ENCODE measurements at regions not wholly inside any gene's neighbourhood (a gene's known extent, or its start where the extent isn't known, plus 50 kb on each side); places are given as distances from the start of the nearest gene placed in this dataset.

DNA sequence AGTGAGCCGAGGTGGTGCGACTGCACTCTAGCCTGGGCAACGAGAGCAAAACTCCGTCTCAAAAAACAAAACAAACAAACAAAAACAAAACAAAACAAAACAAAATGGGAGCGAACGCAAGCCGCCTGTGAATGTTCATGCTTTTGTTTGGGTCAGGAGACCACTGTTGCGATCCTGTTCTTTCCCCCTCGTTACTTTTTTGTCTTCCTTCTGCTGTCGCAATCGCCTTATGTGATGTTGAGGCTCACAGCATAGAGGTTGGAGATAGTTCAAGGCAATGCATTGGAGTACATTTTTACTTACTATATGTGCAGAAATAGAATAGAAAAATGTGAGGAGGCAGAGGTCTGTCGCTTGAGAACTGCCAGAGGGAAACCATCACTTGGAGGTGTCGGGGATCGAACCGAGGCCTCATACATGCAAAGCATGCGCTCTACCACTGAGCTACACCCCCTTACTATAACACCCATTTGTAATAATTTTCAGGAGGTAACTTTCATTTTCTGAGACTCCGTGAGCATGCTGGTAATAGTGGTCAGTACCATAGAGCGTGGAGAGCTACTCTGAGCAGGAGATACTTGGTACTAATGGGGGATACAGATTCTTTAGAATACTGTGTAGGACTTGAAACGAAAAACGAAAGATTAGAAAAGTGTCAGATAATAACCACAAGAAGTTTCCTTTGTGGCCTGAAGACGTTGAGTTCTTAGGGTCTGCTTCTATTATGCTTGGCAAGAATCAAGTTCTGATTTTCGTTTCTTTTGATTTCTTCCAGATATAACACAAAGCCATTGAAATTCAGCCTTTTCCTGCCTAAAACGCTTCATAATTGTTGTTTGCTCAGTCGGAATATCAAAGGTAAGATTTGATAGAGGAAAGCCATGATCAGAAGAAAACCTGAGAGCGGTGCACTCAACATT is 121.1 kb downstream of the TRIM27 start:
- Histone ChIP-seq H3K4me3 (ENCODE audit: low read length) (no peak overlapping the region), H3K36me3 (ENCODE audit: insufficient read depth, low read length) (no peaks in the 10 kb centered on the region), H3K27me3 (ENCODE audit: insufficient read depth, low read depth, low read length) (peaks cover 83% of the 10 kb centered on the region), H3K9me3 (ENCODE audit: low read length) (no peaks in the 10 kb centered on the region), H3K79me2 (replicated peaks; ENCODE audit: insufficient read depth, low read length) (no peaks in the 10 kb centered on the region), H3K4me2 (ENCODE audit: low read length) (no peak overlapping the region), H3K9me2 (ENCODE audit: insufficient read depth, low read length) (no peaks in the 10 kb centered on the region), H3K9ac (ENCODE audit: low read length) (no peak overlapping the region), H3F3A (ENCODE audit: insufficient read depth, low read length, poor library complexity, severe bottlenecking) (no peaks in the 10 kb centered on the region), H2AFZ (ENCODE audit: low read depth, low read length) (no peak overlapping the region), H4K20me1 (ENCODE audit: insufficient read depth) (no peaks in the 10 kb centered on the region), H3K27ac (ENCODE audit: low read length) (no peak overlapping the region)
- TF ChIP-seq EP300 (conservative IDR thresholded peaks at IDR 0.05; ENCODE audit: poor library complexity, severe bottlenecking) (no peak), POLR2AphosphoS5 (IDR thresholded peaks at IDR 0.05) (no peak), SMC3 (conservative IDR thresholded peaks at IDR 0.05; ENCODE audit: poor library complexity) (no peak), TAF1 (IDR thresholded peaks at IDR 0.05; ENCODE audit: low read depth) (no peak), MXI1 (conservative IDR thresholded peaks at IDR 0.05; ENCODE audit: poor library complexity, severe bottlenecking) (no peak), REST (IDR thresholded peaks at IDR 0.05; ENCODE audit: borderline replicate concordance) (no peak), EZH2 (IDR thresholded peaks at IDR 0.05; ENCODE audit: borderline replicate concordance, insufficient read depth, low read length, poor library complexity, severe bottlenecking) (no peak), CTCF (IDR thresholded peaks at IDR 0.05; ENCODE audit: poor library complexity, severe bottlenecking) (no peak), RAD21 (conservative IDR thresholded peaks at IDR 0.05) (no peak)

- Histone ChIP-seq H4K20me1 (ENCODE audit: insufficient read depth) (no peaks in the 10 kb centered on the region), H2AFZ (ENCODE audit: low read depth, low read length) (no peak overlapping the region), H3K9ac (ENCODE audit: low read length) (no peak overlapping the region), H3K4me2 (ENCODE audit: low read length) (no peak overlapping the region), H3K36me3 (ENCODE audit: insufficient read depth, low read length) (no peaks in the 10 kb centered on the region), H3K79me2 (replicated peaks; ENCODE audit: insufficient read depth, low read length) (no peaks in the 10 kb centered on the region), H3K27me3 (ENCODE audit: insufficient read depth, low read depth, low read length) (peaks cover 83% of the 10 kb centered on the region), H3K4me3 (ENCODE audit: low read length) (no peak overlapping the region), H3K9me3 (ENCODE audit: low read length) (no peaks in the 10 kb centered on the region), H3K27ac (ENCODE audit: low read length) (no peak overlapping the region), H3K9me2 (ENCODE audit: insufficient read depth, low read length) (no peaks in the 10 kb centered on the region), H3F3A (ENCODE audit: insufficient read depth, low read length, poor library complexity, severe bottlenecking) (no peaks in the 10 kb centered on the region)
- no peak for TF ChIP-seq EZH2 (IDR thresholded peaks at IDR 0.05; ENCODE audit: borderline replicate concordance, insufficient read depth, low read length, poor library complexity, severe bottlenecking)
- TF ChIP-seq RAD21 (conservative IDR thresholded peaks at IDR 0.05), result no peak
- no peak for TF ChIP-seq CTCF (IDR thresholded peaks at IDR 0.05; ENCODE audit: poor library complexity, severe bottlenecking)
- TF ChIP-seq REST (IDR thresholded peaks at IDR 0.05; ENCODE audit: borderline replicate concordance), result no peak
- TF ChIP-seq TAF1 (IDR thresholded peaks at IDR 0.05; ENCODE audit: low read depth), result no peak
- TF ChIP-seq MXI1 (conservative IDR thresholded peaks at IDR 0.05; ENCODE audit: poor library complexity, severe bottlenecking), result no peak
- no peak for TF ChIP-seq EP300 (conservative IDR thresholded peaks at IDR 0.05; ENCODE audit: poor library complexity, severe bottlenecking)
- no peak for TF ChIP-seq POLR2AphosphoS5 (IDR thresholded peaks at IDR 0.05)
- TF ChIP-seq SMC3 (conservative IDR thresholded peaks at IDR 0.05; ENCODE audit: poor library complexity), result no peak
Observed at GRCh38 chr6:28803337-28803709, 120.5 kb downstream of the TRIM27 start.

Measured in neural cell (in vitro differentiated cells).